GM23338 (cell line): ENCODE measurements at regions not wholly inside any gene's neighbourhood (a gene's known extent, or its start where the extent isn't known, plus 50 kb on each side); places are given as distances from the start of the nearest gene placed in this dataset.

Experiments
- EZH2 ChIP-seq: fragments of 200-600 bp; sonication (generic); IDR thresholded peaks from one replicate; pipeline ENCODE4 v1.8.0; 2017; ENCODE audit warnings: antibody characterized with exemption, mild to moderate bottlenecking, low read depth; ENCODE audit not compliant: unreplicated experiment
- EZH2phosphoT487 ChIP-seq: fragments of 200-600 bp; sonication (generic); IDR thresholded peaks from one replicate; pipeline ENCODE4 v1.8.1; 2018; ENCODE audit warnings: antibody characterized with exemption; ENCODE audit not compliant: unreplicated experiment
- JUNB ChIP-seq: IDR thresholded peaks from one replicate; pipeline ENCODE4 v1.6.1; 2016; ENCODE audit warnings: antibody characterized with exemption; ENCODE audit not compliant: unreplicated experiment
- POLR2AphosphoS5 ChIP-seq: IDR thresholded peaks from 2 replicates; pipeline ENCODE4 v1.6.1; 2016; ENCODE audit warnings: antibody characterized with exemption, low read depth

DNA sequence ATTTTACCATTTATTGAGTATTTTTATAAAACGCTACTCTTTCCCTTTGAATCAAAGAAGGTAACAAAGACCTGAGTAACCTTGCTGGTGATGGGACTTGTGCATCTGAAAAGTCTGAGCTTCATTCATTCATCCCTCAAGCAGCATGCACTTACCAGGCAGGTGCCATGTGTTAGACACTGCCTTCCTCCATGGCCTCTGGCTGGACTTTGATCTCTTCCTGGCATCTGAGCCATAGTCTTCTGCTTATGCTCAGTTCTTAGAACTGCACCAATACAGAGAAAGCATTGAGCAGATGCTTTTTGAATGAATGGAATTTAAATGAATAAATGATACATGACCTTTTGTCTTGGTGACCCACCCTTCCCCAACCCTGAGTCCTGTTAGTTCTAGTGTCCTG, 251.4 kb upstream of the COPS8 start:
- TF ChIP-seq POLR2AphosphoS5 (no peak), EZH2phosphoT487 (no peak), JUNB (no peak), EZH2 (no peak)
